K562 (cell line): ENCODE measurements at regions not wholly inside any gene's neighbourhood (a gene's known extent, or its start where the extent isn't known, plus 50 kb on each side); places are given as distances from the start of the nearest gene placed in this dataset.

Experiments used
- ATAC-seq: fragments of 200-7000 bp; cut with Tn5 transposase; 3 replicates; pipeline ENCODE4 v1.9.1; 2020; ENCODE audit warnings: moderate library complexity
- BruUV-seq: library from RNA; stranded (reverse); fragments of 400-500 nt; replicated peaks from 2 replicates; lab custom pipeline; 2021; lab: Mats Ljungman, UMichigan
- CTCF ChIA-PET: fragments of 300-600 bp; formaldehyde crosslinking; extraction: SDS; loops from one replicate; lab custom pipeline; 2021; ENCODE audit warnings: low intra/inter-chr PET ratio; lab: Yijun Ruan, JAX
- POLR2A ChIA-PET: fragments of 300-600, 350-650 bp; sonication (Branson Sonifier 250); formaldehyde crosslinking; extraction: SDS; loops from one replicate; lab custom pipeline; 2021; ENCODE audit warnings: antibody characterized with exemption, inconsistent platforms; lab: Yijun Ruan, JAX
- DNase-seq, 4 experiments: peaks; one replicate each; pipeline versions ENCODE4 v3.0.0 to v3.0.0-alpha.2; 2011 to 2018; ENCODE audit warnings: low spot score in 3 of 4, mixed read lengths in 3 of 4; ENCODE audit errors: extremely low read depth in 1 of 4
- FAIRE-seq: peaks from 2 replicates; lab custom pipeline; 2011; peaks lifted over from hg19 to GRCh38; lab: Jason Lieb, UNC
- H2AFZ ChIP-seq: 2 replicates; pipeline ENCODE4 v1.6.0; 2011; ENCODE audit warnings: low read depth, low read length, control low read depth, inconsistent platforms
- H3K27ac ChIP-seq: fragments of 200-600 bp; 3 replicates; pipeline ENCODE4 v1.8.0; 2011; ENCODE audit warnings: low read depth, mild to moderate bottlenecking, control low read depth, inconsistent platforms, low read length, moderate library complexity, mixed read lengths; ENCODE audit errors: extremely low read depth
- H3K27me3 ChIP-seq, 2 experiments: fragments of 300-600 bp in 1 of 2; 2 replicates in 1 of 2; 3 replicates in 1 of 2; pipeline versions ENCODE4 v1.6.0 to v1.8.0; 2011; ENCODE audit warnings: inconsistent platforms in 2 of 2, low read length in 2 of 2, mild to moderate bottlenecking in 1 of 2, mixed read lengths in 1 of 2, moderate library complexity in 1 of 2; ENCODE audit not compliant: control insufficient read depth in 2 of 2, insufficient read depth in 2 of 2
- H3K36me3 ChIP-seq: fragments of 300-600 bp; 3 replicates; pipeline ENCODE4 v1.8.0; 2011; ENCODE audit warnings: mild to moderate bottlenecking, low read length, inconsistent platforms; ENCODE audit not compliant: control insufficient read depth, insufficient read depth
- H3K4me1 ChIP-seq, 2 experiments: fragments of 200-600 bp in 1 of 2; replicated peaks in 1 of 2; 2 replicates in 1 of 2; 3 replicates in 1 of 2; pipeline versions ENCODE4 v1.5.1 to v1.8.0; 2011; ENCODE audit warnings: inconsistent platforms in 2 of 2, low read length in 2 of 2, mild to moderate bottlenecking in 1 of 2, mixed read lengths in 1 of 2, moderate library complexity in 1 of 2; ENCODE audit not compliant: control insufficient read depth in 2 of 2, insufficient read depth in 2 of 2
- H3K4me2 ChIP-seq: 2 replicates; pipeline ENCODE4 v1.6.1; 2011; ENCODE audit warnings: low read length, control low read depth, inconsistent platforms, mixed read lengths; ENCODE audit not compliant: insufficient read depth
- H3K4me3 ChIP-seq: fragments of 200-600 bp; sonication (generic), shearing (Covaris generic); 2 replicates; pipeline ENCODE4 v1.5.1; 2016; ENCODE audit warnings: control low read depth, inconsistent platforms
- H3K79me2 ChIP-seq: fragments of 200-600 bp; 3 replicates; pipeline ENCODE4 v1.8.0; 2011; ENCODE audit warnings: low read length, inconsistent platforms; ENCODE audit not compliant: control insufficient read depth, insufficient read depth
- H3K9ac ChIP-seq, 2 experiments: 2 replicates each; pipeline versions ENCODE4 v1.6.0 to v1.6.1; 2011; ENCODE audit warnings: low read depth in 2 of 2, low read length in 2 of 2, control low read depth in 1 of 2, inconsistent platforms in 1 of 2, mild to moderate bottlenecking in 1 of 2, mixed read lengths in 1 of 2; ENCODE audit not compliant: insufficient read depth in 1 of 2
- H3K9me1 ChIP-seq: one replicate; pipeline ENCODE4 v1.6.0; 2011; ENCODE audit warnings: inconsistent platforms, mild to moderate bottlenecking, low read length, moderate library complexity; ENCODE audit not compliant: control insufficient read depth, insufficient read depth
- H3K9me3 ChIP-seq: replicated peaks from 2 replicates; pipeline ENCODE4 v1.5.1; 2011; ENCODE audit warnings: low read depth, low read length, inconsistent platforms; ENCODE audit not compliant: control insufficient read depth, insufficient read depth
- H4K20me1 ChIP-seq: replicated peaks from 2 replicates; pipeline ENCODE4 v1.6.1; 2011; ENCODE audit warnings: low read length, inconsistent platforms, mixed read lengths; ENCODE audit not compliant: control insufficient read depth, insufficient read depth
- SRSF7 ChIP-seq: fragments of 200-400 bp; formaldehyde crosslinking; optimal IDR thresholded peaks from 2 replicates; pipeline ENCODE3; 2017; ENCODE audit warnings: mild to moderate bottlenecking, low read depth, low read length
- ZNF785 ChIP-seq: fragments of 250-450 bp; sonication (Bioruptor Pico); IDR thresholded peaks from 2 replicates; pipeline ENCODE4 v1.4.0; 2020; ENCODE audit warnings: mild to moderate bottlenecking
- WGBS: fragments of 100-300 bp; shearing (Covaris generic); methylation state at CpG from one replicate; pipeline ENCODE4 v1.1.6; 2016; ENCODE audit warnings: low coverage, mixed read lengths; ENCODE audit not compliant: insufficient coverage; ENCODE audit errors: missing lambda C conversion rate; 5-methylcytosine and 5-hydroxymethylcytosine counted together
- in situ Hi-C: fragments of 300-500 bp; cut with MboI; formaldehyde crosslinking; loops from 4 replicates; pipeline ENCODE4 v1.15.0; 2018; ENCODE audit warnings: inconsistent platforms, mixed read lengths
- intact Hi-C: fragments of 100-400 bp; cut with micrococcal nuclease; formaldehyde crosslinking; loops from 2 replicates; pipeline ENCODE4 v1.14.2; 2022
- TF ChIP-seq, protein P1 (sequence below): IDR thresholded peaks from 3 replicates; pipeline ENCODE4 v1.6.1; 2011; ENCODE audit warnings: borderline replicate concordance, mild to moderate bottlenecking, moderate library complexity; ENCODE audit not compliant: insufficient read length; ENCODE audit errors: extremely low read depth
- TF ChIP-seq, protein P2 (sequence below): fragments of 150-350 bp; IDR thresholded peaks from 2 replicates; pipeline ENCODE4 v1.6.1; 2014; ENCODE audit warnings: low read depth, mild to moderate bottlenecking, low read length, borderline replicate concordance

- ChIA-PET CTCF (interaction anchor here (0.6 kb wide), 1 partner anchor 1571 kb away, joined by 3 read pairs; no protein-coding TSS in a partner anchor), POLR2A (no interaction called here)
- BruUV-seq, result no TSS peak
- no peak overlapping the region for H3K9ac ChIP-seq
- no peaks in the 10 kb centered on the region for H3K27me3 ChIP-seq
- in situ Hi-C loops, result no loop called here
- FAIRE-seq (no peak), ATAC-seq (no peak), DNase-seq (no peak)
- no peaks in the 10 kb centered on the region for H3K79me2 ChIP-seq
- H4K20me1 ChIP-seq, result no peaks in the 10 kb centered on the region
- 0% methylated on average over 1 of the region's 1 CpG for WGBS
- no peaks in the 10 kb centered on the region for H3K9me1 ChIP-seq
- intact Hi-C loops, result no loop called here
- 0 out of 2 replicates have a peak, but pooled peaks cover 1% of the 10 kb centered on the region for H3K9me3 ChIP-seq
- H3K36me3 ChIP-seq, result no peaks in the 10 kb centered on the region
- no peak overlapping the region for H3K4me3 ChIP-seq
- TF ChIP-seq, protein P1, sequence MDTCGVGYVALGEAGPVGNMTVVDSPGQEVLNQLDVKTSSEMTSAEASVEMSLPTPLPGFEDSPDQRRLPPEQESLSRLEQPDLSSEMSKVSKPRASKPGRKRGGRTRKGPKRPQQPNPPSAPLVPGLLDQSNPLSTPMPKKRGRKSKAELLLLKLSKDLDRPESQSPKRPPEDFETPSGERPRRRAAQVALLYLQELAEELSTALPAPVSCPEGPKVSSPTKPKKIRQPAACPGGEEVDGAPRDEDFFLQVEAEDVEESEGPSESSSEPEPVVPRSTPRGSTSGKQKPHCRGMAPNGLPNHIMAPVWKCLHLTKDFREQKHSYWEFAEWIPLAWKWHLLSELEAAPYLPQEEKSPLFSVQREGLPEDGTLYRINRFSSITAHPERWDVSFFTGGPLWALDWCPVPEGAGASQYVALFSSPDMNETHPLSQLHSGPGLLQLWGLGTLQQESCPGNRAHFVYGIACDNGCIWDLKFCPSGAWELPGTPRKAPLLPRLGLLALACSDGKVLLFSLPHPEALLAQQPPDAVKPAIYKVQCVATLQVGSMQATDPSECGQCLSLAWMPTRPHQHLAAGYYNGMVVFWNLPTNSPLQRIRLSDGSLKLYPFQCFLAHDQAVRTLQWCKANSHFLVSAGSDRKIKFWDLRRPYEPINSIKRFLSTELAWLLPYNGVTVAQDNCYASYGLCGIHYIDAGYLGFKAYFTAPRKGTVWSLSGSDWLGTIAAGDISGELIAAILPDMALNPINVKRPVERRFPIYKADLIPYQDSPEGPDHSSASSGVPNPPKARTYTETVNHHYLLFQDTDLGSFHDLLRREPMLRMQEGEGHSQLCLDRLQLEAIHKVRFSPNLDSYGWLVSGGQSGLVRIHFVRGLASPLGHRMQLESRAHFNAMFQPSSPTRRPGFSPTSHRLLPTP, result no peak
- TF ChIP-seq, protein P2, sequence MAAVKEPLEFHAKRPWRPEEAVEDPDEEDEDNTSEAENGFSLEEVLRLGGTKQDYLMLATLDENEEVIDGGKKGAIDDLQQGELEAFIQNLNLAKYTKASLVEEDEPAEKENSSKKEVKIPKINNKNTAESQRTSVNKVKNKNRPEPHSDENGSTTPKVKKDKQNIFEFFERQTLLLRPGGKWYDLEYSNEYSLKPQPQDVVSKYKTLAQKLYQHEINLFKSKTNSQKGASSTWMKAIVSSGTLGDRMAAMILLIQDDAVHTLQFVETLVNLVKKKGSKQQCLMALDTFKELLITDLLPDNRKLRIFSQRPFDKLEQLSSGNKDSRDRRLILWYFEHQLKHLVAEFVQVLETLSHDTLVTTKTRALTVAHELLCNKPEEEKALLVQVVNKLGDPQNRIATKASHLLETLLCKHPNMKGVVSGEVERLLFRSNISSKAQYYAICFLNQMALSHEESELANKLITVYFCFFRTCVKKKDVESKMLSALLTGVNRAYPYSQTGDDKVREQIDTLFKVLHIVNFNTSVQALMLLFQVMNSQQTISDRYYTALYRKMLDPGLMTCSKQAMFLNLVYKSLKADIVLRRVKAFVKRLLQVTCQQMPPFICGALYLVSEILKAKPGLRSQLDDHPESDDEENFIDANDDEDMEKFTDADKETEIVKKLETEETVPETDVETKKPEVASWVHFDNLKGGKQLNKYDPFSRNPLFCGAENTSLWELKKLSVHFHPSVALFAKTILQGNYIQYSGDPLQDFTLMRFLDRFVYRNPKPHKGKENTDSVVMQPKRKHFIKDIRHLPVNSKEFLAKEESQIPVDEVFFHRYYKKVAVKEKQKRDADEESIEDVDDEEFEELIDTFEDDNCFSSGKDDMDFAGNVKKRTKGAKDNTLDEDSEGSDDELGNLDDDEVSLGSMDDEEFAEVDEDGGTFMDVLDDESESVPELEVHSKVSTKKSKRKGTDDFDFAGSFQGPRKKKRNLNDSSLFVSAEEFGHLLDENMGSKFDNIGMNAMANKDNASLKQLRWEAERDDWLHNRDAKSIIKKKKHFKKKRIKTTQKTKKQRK, result no peak
- TF ChIP-seq SRSF7 (no peak), ZNF785 (no peak)
- H3K4me2 ChIP-seq, result no peak overlapping the region
- no peaks in the 10 kb centered on the region for H3K4me1 ChIP-seq
- no peak overlapping the region for H2AFZ ChIP-seq
- H3K27ac ChIP-seq, result no peak overlapping the region
Measured at GRCh38 chr11:29756871-29757270, 260.0 kb downstream of the KCNA4 start.
